Right cardiac atrium (tissue), 5 donors: ENCODE measurements at regions not wholly inside any gene's neighbourhood (a gene's known extent, or its start where the extent isn't known, plus 50 kb on each side); places are given as distances from the start of the nearest gene placed in this dataset.

ENCODE experiments used
- ATAC-seq, 2 donors: fragments of 200-7000 bp; cut with Tn5 transposase; one replicate each; pipeline versions ENCODE4 v1.8.0 to v1.9.1; 2020; ENCODE audit warnings: moderate library complexity in 2 of 2, mild to moderate bottlenecking in 1 of 2
- DNase-seq, 3 donors: peaks; one replicate each; pipeline ENCODE4 v3.0.0-alpha.2; 2020
- H3K27ac ChIP-seq: one replicate; pipeline ENCODE4 v1.5.1; 2013; ENCODE audit warnings: mild to moderate bottlenecking, low read length, control low read depth, moderate library complexity
- H3K27me3 ChIP-seq: one replicate; pipeline ENCODE4 v1.6.1; 2013; ENCODE audit not compliant: control insufficient read depth, insufficient read depth
- H3K4me1 ChIP-seq: one replicate; pipeline ENCODE4 v1.6.1; 2013; ENCODE audit warnings: low read length; ENCODE audit not compliant: control insufficient read depth, insufficient read depth
- H3K4me3 ChIP-seq: one replicate; pipeline ENCODE4 v1.5.1; 2013; ENCODE audit warnings: low read length, control low read depth
- H3K9me3 ChIP-seq: one replicate; pipeline ENCODE4 v1.6.1; 2013; ENCODE audit warnings: low read length; ENCODE audit not compliant: control insufficient read depth
- WGBS: extraction: QIAGEN DNeasy Blood & Tissue Kit; methylation state at CpG from one replicate; pipeline ENCODE4 v1.1.7; 2013; 5-methylcytosine and 5-hydroxymethylcytosine counted together
- intact Hi-C, 4 donors: fragments of 100-400 bp; cut with DNase I; formaldehyde crosslinking; loops; one replicate each; pipeline versions ENCODE4 v1.11.0 to v1.14.0; 2022 to 2023
- donor health status: healthy with polysubstance abuse.
- donor health status: DM: no; HTN: yes; CAD: no.
- donor health status: DM: no; HTN: no; CAD: no.
- donor health status: DM: no; HTN: yes; CAD: no; lungs with severe emphysema.
- donor health status: DM: yes; HTN: yes; CAD: no.

DNA sequence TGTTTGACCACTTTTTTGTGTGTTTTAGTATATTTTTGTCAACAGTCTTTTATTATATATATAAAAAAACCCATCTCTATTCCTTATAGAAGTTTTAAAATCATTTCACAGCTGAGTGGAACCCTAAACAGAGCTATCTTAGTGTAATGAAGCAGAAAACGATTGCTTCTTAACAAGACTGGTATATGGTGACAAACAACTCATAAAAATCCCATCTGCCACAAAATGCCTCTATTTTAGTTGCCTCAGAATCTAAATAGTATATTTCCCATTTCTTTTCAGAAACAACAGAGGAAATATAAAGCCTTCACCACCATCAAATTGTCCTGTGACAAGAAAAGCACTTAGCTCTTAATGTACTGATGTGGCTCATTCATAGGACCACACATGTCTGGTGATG lies 322.4 kb downstream of the ATP23 start:
- H3K4me3 ChIP-seq: no peak overlapping the region
- 80% methylated on average over 1 of the region's 1 CpG for WGBS
- intact Hi-C loops: no loop called here

DNA sequence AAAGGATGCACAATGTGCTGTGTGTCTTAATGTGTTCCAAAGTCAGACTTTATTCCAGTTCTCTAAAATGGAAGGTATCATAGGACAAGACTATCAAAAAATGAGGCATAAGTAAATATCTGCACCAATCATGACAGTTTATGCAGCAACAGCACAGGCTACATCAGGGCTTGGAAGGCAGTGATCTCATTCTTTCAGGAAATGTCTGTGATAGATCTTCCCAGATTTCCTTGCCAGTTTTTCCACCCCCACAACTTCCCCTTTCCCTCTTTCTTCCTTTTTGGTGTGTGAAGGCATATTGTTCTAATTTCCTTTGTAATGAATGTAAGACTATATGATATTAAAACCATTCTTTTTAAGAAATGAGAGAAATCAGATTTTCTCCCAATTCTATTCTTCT lies 326.7 kb downstream of the ATP23 start:
- DNase-seq (no peak), ATAC-seq (no peak)

More for the DNA sequence above, 322.4 kb downstream of the ATP23 start:
- H3K4me1 ChIP-seq: no peaks in the 10 kb centered on the region
- no peak for ATAC-seq
- no peak for DNase-seq
- no peak overlapping the region for H3K27ac ChIP-seq
- H3K9me3 ChIP-seq: no peaks in the 10 kb centered on the region
- H3K27me3 ChIP-seq: no peaks in the 10 kb centered on the region

DNA sequence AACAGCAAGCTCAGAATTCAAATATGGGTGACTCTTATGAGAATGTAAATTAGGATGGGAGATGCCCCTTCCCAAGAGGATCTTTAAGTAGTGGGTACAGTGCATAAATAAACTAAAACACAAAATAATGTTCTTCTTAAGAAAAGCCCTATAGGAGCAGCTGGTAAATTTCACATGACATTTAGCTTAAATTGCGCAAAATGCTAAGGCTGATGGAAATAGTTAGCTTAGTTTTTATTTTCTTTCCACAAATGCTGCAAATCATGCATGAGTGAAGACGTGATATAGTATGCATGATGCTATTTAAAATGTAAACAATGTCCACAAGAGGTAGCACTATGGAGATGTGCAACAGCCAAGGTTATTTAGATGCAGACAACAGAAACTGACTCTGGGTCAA lies 328.1 kb downstream of the ATP23 start:
- Histone ChIP-seq H3K27me3 (no peaks in the 10 kb centered on the region), H3K9me3 (no peaks in the 10 kb centered on the region), H3K4me1 (peaks cover 1% of the 10 kb centered on the region), H3K4me3 (no peak overlapping the region), H3K27ac (no peak overlapping the region)
- intact Hi-C loops: no loop called here
- no peak for DNase-seq
- WGBS: 85% methylated on average over 2 of the region's 2 CpGs
- no peak for ATAC-seq

More for the DNA sequence above, 326.7 kb downstream of the ATP23 start:
- Histone ChIP-seq H3K9me3 (no peaks in the 10 kb centered on the region), H3K27me3 (no peaks in the 10 kb centered on the region), H3K4me1 (peaks cover 1% of the 10 kb centered on the region), H3K27ac (no peak overlapping the region), H3K4me3 (no peak overlapping the region)
- intact Hi-C loops: no loop called here

DNA sequence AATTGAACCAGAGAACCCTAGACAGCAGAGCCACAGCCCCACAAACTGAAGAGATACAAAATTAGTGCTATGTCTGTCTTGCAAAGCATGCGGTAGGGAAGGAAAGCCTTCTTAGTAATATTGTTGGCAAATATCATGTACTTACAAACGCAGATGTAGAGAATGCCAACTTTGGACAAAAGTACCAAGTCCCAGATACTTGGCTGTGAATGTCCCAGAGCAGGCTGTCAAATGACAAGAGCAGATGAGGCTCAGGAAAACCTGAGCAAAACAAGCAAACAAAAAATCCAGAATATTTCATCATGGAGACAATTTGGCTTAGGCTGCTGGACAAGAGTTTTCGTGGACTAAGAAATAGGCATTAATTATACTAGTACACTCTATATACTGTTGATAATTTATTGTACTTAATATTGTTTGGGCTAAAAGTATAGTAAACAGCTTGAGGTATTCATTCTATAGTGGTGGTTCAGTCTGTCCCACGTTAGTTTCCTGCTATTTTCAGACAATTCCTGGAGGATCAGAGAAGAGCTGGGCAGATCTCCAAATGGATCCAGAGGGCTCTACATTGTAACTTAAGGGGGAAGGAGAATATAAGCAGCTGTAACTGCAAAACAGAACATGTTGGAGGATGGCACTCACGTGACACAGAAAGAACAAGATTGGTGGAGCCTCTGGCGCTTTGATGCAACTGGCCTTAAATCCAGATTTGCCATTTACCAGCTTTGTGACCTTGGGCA lies 329.8 kb downstream of the ATP23 start:
- DNase-seq: no peak
- Histone ChIP-seq H3K27me3 (no peaks in the 10 kb centered on the region), H3K27ac (no peak overlapping the region), H3K9me3 (no peaks in the 10 kb centered on the region), H3K4me1 (peaks cover 1% of the 10 kb centered on the region), H3K4me3 (no peak overlapping the region)
- ATAC-seq: no peak
- WGBS: 44% methylated on average over 6 of the region's 6 CpGs
- intact Hi-C loops: no loop called here

DNA sequence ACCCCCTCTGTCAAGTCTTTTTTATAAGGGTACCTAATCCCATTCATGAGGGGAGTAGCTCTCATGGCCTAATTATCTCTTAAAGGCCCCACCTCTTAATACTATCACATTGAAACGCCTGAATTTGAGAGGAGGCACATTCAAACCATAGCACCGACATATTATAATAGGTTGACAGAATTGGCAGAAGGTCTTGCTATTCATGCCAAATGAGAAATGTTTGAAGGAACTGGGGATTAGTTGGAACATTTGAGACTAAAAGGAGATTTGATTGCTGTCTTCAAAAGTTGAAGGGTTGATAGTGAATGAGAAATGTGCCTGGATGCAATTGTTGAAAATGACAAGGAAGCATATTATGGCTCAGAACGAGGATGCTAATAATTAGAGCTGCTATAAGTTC lies 331.1 kb downstream of the ATP23 start:
- Histone ChIP-seq H3K27me3 (no peaks in the 10 kb centered on the region), H3K4me1 (peaks cover 1% of the 10 kb centered on the region), H3K27ac (no peak overlapping the region), H3K4me3 (no peak overlapping the region), H3K9me3 (no peaks in the 10 kb centered on the region)
- intact Hi-C loops: no loop called here
- WGBS: 38% methylated on average over 3 of the region's 3 CpGs
- DNase-seq: no peak
- ATAC-seq: no peak

DNA sequence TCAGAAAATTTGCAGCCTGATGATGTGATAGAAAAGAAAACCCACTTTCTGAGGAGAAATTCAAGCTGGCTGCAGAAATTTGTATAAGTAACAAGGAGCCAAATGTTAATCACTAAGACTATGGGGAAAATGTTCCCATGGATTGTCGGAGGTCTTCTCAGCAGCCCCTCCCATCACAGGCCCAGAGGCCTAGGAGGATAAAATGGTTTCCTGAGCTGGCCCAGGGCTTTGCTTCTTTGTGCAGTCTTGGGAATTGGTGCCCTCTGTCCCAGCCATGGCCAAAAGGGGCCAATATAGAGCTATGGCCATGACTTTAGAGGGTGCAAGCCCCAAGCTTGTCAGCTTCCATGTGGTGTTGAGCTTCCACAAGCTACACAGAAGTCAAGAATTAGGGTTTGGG lies 335.9 kb downstream of the ATP23 start:
- Histone ChIP-seq H3K4me3 (no peak overlapping the region), H3K27me3 (no peaks in the 10 kb centered on the region), H3K9me3 (no peaks in the 10 kb centered on the region), H3K27ac (no peak overlapping the region), H3K4me1 (no peaks in the 10 kb centered on the region)
- ATAC-seq (no peak), DNase-seq (no peak)
- intact Hi-C loops: no loop called here
- WGBS: 76% methylated on average over 1 of the region's 1 CpG

DNA sequence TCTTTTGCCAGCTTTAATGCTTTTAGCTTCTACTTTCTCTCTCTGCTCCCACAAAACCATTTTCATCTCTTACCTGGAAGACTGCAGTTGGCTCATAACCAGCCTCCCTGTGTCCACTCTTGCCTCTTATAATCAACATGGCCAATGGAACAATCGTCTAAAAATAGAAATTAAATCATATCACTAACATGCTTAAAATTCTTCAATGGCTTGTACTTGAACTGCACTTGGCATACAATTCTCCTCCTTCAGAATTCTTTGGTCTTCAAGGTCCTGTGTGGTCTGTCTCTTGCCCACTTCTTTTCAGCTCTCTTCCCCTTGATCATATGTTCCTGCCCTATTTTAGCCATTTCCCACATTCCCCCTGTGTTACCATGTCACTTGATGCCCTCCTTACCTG lies 342.2 kb downstream of the ATP23 start:
- no peaks in the 10 kb centered on the region for H3K27me3 ChIP-seq
- no peak for ATAC-seq
- H3K27ac ChIP-seq: no peak overlapping the region
- DNase-seq: no peak
- intact Hi-C loops: no loop called here
- WGBS: 11% methylated on average over 1 of the region's 1 CpG
- no peak overlapping the region for H3K4me3 ChIP-seq
- H3K9me3 ChIP-seq: no peaks in the 10 kb centered on the region
- no peaks in the 10 kb centered on the region for H3K4me1 ChIP-seq

DNA sequence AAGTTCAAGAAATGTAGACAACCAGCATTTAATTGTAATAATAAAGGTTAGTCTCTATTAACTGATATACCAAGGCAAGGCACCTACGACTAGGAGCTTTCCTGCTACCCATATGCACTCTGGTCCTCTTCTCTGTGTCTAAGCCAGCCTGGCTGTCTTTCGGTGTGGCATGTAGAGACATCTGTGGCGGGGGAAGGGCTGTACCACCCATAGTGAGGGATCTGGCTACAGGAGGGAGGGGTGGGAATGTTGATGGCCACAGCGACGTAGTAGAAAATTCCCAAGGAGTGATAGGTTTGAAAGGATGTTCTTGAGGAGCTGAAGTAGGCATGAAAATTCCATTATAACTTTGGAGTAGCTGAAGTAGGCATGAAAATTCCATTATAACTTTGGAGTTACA lies 344.2 kb downstream of the ATP23 start:
- H3K27me3 ChIP-seq: no peaks in the 10 kb centered on the region
- intact Hi-C loops: no loop called here
- H3K27ac ChIP-seq: no peak overlapping the region
- no peak for DNase-seq
- no peak overlapping the region for H3K4me3 ChIP-seq
- WGBS: 67% methylated on average over 5 of the region's 5 CpGs
- no peaks in the 10 kb centered on the region for H3K4me1 ChIP-seq
- ATAC-seq: no peak
- H3K9me3 ChIP-seq: no peaks in the 10 kb centered on the region

DNA sequence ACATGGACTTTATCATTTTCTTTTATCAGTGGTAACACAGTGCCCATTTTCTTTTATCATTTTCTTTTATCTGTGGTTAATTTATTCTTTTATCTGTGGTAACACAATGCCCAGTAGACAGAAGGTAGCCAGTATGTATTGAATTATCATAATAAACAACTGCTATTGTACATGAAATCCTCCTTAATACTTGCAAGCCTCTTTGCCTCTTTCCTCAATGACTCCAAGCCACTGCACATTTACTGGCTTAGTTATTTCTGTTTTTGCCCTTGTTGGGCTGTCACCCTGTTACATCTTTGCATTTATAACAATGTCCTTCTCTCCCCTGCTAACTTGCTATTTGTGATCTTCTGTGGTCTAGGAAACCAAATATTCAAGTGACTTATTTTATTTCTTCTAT lies 345.0 kb downstream of the ATP23 start:
- no peak overlapping the region for H3K4me3 ChIP-seq
- H3K27me3 ChIP-seq: no peaks in the 10 kb centered on the region
- intact Hi-C loops: no loop called here
- no peak for ATAC-seq
- no peaks in the 10 kb centered on the region for H3K4me1 ChIP-seq
- H3K9me3 ChIP-seq: no peaks in the 10 kb centered on the region
- DNase-seq: no peak
- H3K27ac ChIP-seq: no peak overlapping the region

DNA sequence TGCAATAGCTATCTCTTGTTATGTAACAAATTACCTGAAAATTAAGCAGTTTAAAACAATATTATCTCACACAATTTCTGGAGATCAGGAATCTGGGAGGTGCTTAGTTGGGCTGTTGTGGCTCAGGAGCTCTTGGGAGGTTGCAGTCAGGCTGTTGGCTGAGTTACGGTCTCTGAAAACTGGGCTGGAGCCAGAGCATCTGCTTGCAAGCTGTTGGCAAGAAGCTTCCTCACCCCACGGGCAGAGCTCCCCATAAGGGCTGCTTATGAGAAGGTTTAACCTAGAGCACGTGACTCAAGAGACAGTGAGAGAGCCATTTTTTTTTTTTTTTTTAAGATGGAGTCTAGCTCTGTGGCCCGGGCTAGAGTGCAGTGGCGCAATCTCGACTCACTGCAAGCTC lies 346.8 kb downstream of the ATP23 start:
- WGBS: 78% methylated on average over 6 of the region's 6 CpGs
- Histone ChIP-seq H3K4me1 (no peaks in the 10 kb centered on the region), H3K27me3 (no peaks in the 10 kb centered on the region), H3K9me3 (no peaks in the 10 kb centered on the region), H3K27ac (no peak overlapping the region), H3K4me3 (no peak overlapping the region)
- DNase-seq (peak in 1 of 3 donors; percentile 22), ATAC-seq (no peak)
- intact Hi-C loops: no loop called here

DNA sequence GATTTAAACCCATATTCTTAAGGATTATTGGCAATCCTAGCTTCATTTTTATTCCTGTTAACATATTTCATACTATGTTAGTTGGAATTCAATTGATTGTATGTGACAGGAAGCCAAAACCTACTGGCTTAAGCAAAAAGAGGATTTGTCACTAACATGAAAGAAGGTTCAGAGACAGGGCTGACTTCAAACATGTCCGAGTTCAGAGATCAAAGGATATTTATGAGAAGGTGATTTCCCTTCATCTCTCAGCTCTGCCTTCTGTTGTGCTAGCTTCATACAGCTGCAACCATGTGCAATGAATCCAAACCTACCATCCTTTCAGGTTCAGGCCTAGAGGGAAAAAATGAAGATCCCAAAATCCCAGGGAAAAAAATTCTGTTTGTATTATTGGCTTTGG lies 349.7 kb downstream of the ATP23 start:
- intact Hi-C loops: loop anchor here in 1 of 4 donors (10.0 kb wide), 1 partner anchor 116 kb away; no protein-coding TSS in a partner anchor
- Histone ChIP-seq H3K4me3 (no peak overlapping the region), H3K27ac (no peak overlapping the region), H3K9me3 (no peaks in the 10 kb centered on the region), H3K27me3 (no peaks in the 10 kb centered on the region), H3K4me1 (no peaks in the 10 kb centered on the region)
- ATAC-seq (no peak), DNase-seq (no peak)
- WGBS: 83% methylated on average over 1 of the region's 1 CpG
